SJCRH30 (cell line): ENCODE measurements at regions not wholly inside any gene's neighbourhood (a gene's known extent, or its start where the extent isn't known, plus 50 kb on each side); places are given as distances from the start of the nearest gene placed in this dataset.
"Not testable (repeated sequence)": the region's sequence is repeated elsewhere in the genome, so short reads cannot be mapped to it uniquely, and the experiment has no call there.

Experiments
- DNase-seq, 2 experiments: peaks; one replicate each; pipeline ENCODE4 v3.0.0-alpha.2; 2015 to 2020
- H3K27ac ChIP-seq: fragments of 250-450 bp; sonication (Bioruptor Pico); 2 replicates; pipeline ENCODE4 v1.5.1; 2020; ENCODE audit warnings: mild to moderate bottlenecking, moderate library complexity
- H3K27me3 ChIP-seq: fragments of 250-450 bp; sonication (Bioruptor Pico); 2 replicates; pipeline ENCODE4 v1.5.1; 2020; ENCODE audit warnings: mild to moderate bottlenecking, moderate library complexity
- H3K36me3 ChIP-seq: fragments of 250-450 bp; sonication (Bioruptor Pico); 2 replicates; pipeline ENCODE4 v1.5.1; 2020; ENCODE audit warnings: mild to moderate bottlenecking, moderate library complexity
- H3K4me1 ChIP-seq: fragments of 250-450 bp; sonication (Bioruptor Pico); 2 replicates; pipeline ENCODE4 v1.5.1; 2020; ENCODE audit warnings: mild to moderate bottlenecking, moderate library complexity
- H3K4me3 ChIP-seq: fragments of 250-450 bp; sonication (Bioruptor Pico); 2 replicates; pipeline ENCODE4 v1.5.1; 2020; ENCODE audit warnings: mild to moderate bottlenecking, moderate library complexity
- H3K9me3 ChIP-seq: fragments of 250-450 bp; sonication (Bioruptor Pico); replicated peaks from 2 replicates; pipeline ENCODE4 v1.5.1; 2020; ENCODE audit warnings: mild to moderate bottlenecking, moderate library complexity

DNA sequence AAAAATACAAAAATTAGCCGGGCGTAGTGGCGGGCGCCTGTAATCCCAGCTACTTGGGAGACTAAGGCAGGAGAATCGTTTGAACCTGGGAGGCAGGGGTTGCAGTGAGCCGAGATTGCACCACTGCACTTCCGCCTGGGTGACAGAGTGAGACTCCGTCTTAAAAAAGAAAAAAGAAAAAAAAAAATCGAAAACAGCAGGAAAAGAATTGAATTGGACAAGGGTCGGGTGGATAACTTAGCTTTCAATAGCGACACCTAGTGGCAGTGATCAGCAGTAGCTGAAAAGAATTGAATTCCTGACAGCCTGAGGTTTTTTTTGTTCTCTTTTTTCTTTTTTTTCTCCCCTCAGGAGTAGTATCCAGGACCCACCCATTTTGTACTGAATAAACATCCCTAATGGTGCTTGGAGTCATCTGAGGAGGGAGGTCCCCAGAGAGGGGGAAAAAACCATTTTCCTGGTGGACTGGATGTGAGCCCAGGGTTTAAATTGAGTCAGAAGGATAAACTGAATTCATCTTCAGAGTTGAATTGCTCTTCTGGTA, 55.1 kb downstream of the CYCS start:
- Histone ChIP-seq H3K9me3 (no peaks in the 10 kb centered on the region), H3K36me3 (no peaks in the 10 kb centered on the region), H3K4me1 (peaks cover 13% of the 10 kb centered on the region), H3K4me3 (peak overlapping the region; percentile 53), H3K27ac (no peak overlapping the region), H3K27me3 (no peaks in the 10 kb centered on the region)
- peak; percentile 70 to 89 for DNase-seq

GRCh38 chr7:25068502-25069213, 56.4 kb downstream of the CYCS start:
- no peak overlapping the region for H3K27ac ChIP-seq
- no peaks in the 10 kb centered on the region for H3K36me3 ChIP-seq
- peak in 1 of 2 experiments; percentile 20 for DNase-seq
- H3K4me1 ChIP-seq: peaks cover 13% of the 10 kb centered on the region
- no peaks in the 10 kb centered on the region for H3K27me3 ChIP-seq
- no peaks in the 10 kb centered on the region for H3K9me3 ChIP-seq
- no peak overlapping the region for H3K4me3 ChIP-seq

DNA sequence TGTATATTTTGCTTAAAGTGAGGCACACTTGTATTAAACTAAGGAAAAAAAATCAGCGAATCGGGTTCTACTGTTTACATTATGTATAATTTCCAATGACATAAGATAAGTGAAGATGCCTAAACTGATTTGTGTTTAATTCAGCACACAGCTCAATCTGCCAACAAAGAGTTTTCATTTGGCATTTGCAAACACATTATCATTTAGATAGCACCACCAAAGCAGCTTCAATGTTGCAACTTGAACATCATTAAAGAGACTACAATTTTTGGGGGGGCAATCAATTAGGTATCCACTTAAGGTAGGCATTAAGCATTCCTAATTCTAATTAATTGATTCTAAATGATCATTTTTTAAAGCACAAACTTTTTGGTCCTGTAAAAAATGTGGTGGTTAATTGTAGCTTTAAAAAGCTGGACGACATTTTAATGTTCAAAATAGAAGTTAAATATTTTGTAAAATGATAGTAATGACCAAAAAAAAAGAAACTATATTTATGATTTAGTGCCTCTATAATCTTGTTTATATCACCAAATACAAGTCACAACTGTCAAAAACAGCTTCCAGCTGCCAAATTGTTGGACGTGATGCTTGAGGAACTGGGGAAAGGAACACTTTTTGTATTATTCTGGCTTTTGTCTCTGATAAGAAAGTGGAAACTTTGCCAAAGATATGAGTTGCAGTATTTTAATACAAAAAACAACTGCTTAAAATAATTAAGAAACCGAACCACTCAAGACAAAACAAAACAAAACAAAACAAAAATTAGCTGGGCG, 57.1 kb downstream of the CYCS start:
- no peaks in the 10 kb centered on the region for H3K27me3 ChIP-seq
- H3K27ac ChIP-seq: no peak overlapping the region
- DNase-seq: no peak
- no peak overlapping the region for H3K4me3 ChIP-seq
- H3K9me3 ChIP-seq: no peaks in the 10 kb centered on the region
- no peaks in the 10 kb centered on the region for H3K36me3 ChIP-seq
- peaks cover 13% of the 10 kb centered on the region for H3K4me1 ChIP-seq

- Histone ChIP-seq H3K4me3 (no peak overlapping the region), H3K27ac (no peak overlapping the region), H3K27me3 (no peaks in the 10 kb centered on the region), H3K9me3 (no peaks in the 10 kb centered on the region), H3K36me3 (no peaks in the 10 kb centered on the region), H3K4me1 (peaks cover 13% of the 10 kb centered on the region)
- DNase-seq: no peak
These were observed 58.8 kb downstream of the CYCS start for GRCh38 chr7:25066253-25066652.

- DNase-seq: no peak
- no peaks in the 10 kb centered on the region for H3K36me3 ChIP-seq
- no peaks in the 10 kb centered on the region for H3K27me3 ChIP-seq
- H3K27ac ChIP-seq: no peak overlapping the region
- no peak overlapping the region for H3K4me3 ChIP-seq
- no peaks in the 10 kb centered on the region for H3K4me1 ChIP-seq
- no peaks in the 10 kb centered on the region for H3K9me3 ChIP-seq
These were observed 62.7 kb downstream of the CYCS start for GRCh38 chr7:25062380-25062779.

DNA sequence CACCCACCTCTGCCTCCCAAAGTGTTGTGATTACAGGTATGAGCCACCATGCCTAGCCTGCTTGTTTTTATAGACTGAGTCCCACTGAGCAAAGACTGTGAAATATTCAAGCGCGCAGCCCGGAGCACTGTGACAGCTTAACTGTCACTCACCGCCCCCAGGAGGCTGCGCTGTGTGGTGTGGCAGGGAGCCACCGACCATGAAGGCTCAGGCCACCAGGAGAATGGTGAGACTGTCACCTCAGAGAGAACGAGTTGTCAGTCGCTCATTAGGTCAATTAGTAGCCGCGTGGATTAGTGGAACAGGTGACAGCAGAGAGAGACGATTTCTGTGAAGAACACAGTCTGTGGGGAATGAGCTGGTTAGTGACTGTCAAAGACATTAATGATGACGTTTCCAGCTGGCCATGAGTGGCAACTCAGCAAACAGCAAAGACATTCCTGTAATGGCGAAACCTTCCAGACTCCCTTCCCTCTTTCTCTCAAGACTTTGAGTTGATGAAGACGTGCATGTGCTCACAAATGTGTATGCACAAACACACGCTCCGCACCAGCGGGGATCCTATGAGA, 64.5 kb downstream of the CYCS start:
- Histone ChIP-seq H3K27ac (no peak overlapping the region), H3K36me3 (no peaks in the 10 kb centered on the region), H3K9me3 (no peaks in the 10 kb centered on the region; the same call in 1 of the 2 replicates), H3K4me3 (no peak overlapping the region), H3K4me1 (no peaks in the 10 kb centered on the region), H3K27me3 (no peaks in the 10 kb centered on the region)
- DNase-seq: no peak

DNA sequence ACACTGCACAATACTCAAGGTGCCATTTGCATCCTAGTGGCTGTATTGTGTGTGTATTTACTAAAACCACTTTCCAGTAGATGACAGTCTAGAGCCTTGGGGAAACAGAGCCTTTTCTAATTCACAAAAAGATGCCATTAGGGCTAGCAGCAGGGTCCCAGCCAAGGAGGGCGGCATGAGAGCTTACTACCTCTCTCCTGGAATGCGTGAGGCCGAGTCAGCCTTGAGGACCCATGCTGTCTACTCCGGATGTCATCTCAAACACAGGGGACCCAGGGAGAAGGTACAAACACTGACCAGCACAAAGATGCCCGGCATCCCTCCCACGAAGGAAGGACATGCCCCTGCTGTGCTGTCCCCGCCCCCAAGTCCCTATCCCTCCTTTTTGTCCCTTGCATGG, 65.5 kb downstream of the CYCS start:
- H3K9me3 ChIP-seq: no peaks in the 10 kb centered on the region; the same call in 1 of the 2 replicates
- no peak overlapping the region for H3K27ac ChIP-seq
- DNase-seq: no peak
- H3K27me3 ChIP-seq: no peaks in the 10 kb centered on the region
- no peaks in the 10 kb centered on the region for H3K36me3 ChIP-seq
- no peaks in the 10 kb centered on the region for H3K4me1 ChIP-seq
- no peak overlapping the region for H3K4me3 ChIP-seq

DNA sequence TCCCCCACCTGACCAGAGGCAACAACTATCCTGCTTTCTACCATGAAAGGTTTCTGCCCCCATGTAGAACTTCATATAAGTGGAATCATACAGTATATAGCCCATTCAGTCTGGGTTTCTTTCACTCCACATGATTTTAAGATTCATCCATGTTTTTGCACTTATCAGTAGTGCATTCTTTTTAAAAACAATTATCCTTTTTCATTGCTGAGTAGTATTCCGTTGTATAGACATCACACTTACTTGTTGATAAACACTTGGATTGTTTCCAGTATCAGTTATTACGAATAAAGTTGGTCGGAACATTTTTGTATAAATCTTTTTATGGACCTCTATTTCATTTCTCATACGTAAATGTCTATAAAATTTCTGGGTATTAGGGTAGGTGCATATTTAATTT, 68.7 kb downstream of the CYCS start:
- Histone ChIP-seq H3K4me1 (no peaks in the 10 kb centered on the region), H3K27ac (no peak overlapping the region), H3K36me3 (no peaks in the 10 kb centered on the region), H3K9me3 (no peaks in the 10 kb centered on the region; the same call in 1 of the 2 replicates), H3K4me3 (no peak overlapping the region), H3K27me3 (no peaks in the 10 kb centered on the region)
- DNase-seq: no peak

DNA sequence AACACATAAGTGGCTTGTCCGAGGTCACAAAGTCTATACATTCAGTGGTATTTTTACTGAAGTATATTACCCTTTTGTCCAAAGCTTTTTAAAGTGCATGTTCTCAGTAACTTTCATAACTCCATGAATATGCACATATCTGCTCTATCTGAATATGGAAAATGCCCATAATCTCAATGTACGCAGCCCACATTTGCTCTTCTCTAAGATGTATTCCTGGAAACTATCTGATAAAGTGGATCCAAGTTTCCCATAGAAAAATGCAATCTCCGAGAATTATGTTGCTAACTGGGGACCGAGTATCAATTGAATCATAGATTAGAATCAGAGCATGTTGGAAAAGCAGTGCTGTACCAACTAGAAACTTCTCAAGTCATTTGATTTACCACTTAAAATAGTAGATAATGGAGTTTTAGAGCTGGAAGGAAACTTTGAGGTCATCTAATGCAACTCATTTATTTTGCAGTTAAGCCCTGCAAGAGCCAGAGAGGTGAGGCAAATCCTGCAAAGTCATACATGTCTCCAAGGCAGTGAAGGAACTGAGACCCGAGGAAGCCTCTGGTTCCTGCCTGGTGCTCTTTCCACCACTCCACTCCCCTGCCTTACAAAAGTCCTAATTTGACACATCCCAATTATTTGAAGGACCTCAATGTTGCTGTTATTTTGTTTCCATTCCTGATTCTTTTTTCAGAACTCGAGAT, 69.4 kb downstream of the CYCS start:
- no peak for DNase-seq

DNA sequence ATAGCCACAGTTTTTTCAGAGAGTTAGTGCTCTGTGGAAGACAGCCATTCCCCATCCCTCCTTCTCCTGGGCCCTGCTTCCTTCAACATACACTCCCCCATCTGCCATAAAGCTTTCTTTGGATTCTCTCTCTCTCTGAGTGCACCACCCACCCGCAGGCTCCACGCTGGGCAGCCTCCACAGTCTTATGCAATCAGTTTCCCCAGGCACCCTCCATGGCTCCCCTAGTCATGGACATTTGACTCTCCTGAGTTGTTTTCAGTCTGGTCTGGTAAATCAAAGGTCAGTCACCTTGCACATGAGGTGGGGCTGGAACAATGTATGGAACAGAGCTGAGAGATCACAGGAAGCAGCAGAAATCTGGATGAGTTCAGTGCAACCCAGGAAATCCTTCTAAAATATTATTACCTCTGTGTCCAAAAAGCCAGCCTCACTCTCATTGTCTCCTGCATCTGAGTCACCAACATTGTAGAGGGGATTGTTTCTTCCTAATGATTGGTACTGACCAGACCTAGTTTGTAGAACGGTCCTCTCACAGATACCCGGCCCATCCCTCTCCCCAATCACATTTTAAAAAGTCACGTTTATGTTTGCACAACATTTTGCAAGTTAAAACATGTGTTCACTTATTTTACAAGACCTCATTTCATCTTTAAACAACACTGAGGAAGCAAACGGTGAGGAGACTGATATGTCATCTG, 70.1 kb downstream of the CYCS start:
- Histone ChIP-seq H3K27me3 (no peaks in the 10 kb centered on the region), H3K4me1 (no peaks in the 10 kb centered on the region), H3K4me3 (no peak overlapping the region), H3K36me3 (no peaks in the 10 kb centered on the region), H3K9me3 (peaks cover 4% of the 10 kb centered on the region), H3K27ac (no peak overlapping the region)
- DNase-seq: no peak

More for the DNA sequence above, 69.4 kb downstream of the CYCS start:
- Histone ChIP-seq H3K36me3 (no peaks in the 10 kb centered on the region), H3K27me3 (no peaks in the 10 kb centered on the region), H3K4me1 (no peaks in the 10 kb centered on the region), H3K9me3 (peaks cover 1% of the 10 kb centered on the region), H3K4me3 (no peak overlapping the region), H3K27ac (no peak overlapping the region)

DNA sequence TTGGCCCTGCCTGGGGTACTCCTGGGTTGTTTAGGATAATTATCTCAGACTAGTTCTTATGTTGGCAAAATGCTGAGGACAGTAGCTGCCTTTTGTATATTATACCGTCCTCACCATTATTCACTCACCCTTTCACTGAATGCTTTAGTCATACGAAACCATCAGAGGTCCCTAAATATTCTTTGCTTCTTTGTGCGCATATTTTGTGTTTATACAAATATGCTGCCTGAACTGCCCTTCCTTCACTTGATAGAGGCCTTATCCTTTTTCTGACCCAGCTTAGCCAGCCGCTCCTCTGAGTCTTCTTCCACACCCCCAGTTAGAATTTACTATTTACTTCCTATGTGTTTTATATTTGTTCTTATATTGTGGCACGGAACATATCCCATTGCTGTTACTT, 70.2 kb upstream of the OSBPL3 start:
- Histone ChIP-seq H3K27me3 (no peaks in the 10 kb centered on the region), H3K9me3 (peaks cover 4% of the 10 kb centered on the region; the same call in 1 of the 2 replicates), H3K4me3 (no peak overlapping the region), H3K27ac (no peak overlapping the region), H3K4me1 (no peaks in the 10 kb centered on the region), H3K36me3 (no peaks in the 10 kb centered on the region)
- DNase-seq: no peak

GRCh38 chr7:25048444-25048834, 68.5 kb upstream of the OSBPL3 start:
- Histone ChIP-seq H3K4me3 (no peak overlapping the region), H3K27me3 (no peaks in the 10 kb centered on the region), H3K9me3 (peaks cover 4% of the 10 kb centered on the region; the same call in 1 of the 2 replicates), H3K36me3 (no peaks in the 10 kb centered on the region), H3K27ac (no peak overlapping the region), H3K4me1 (no peaks in the 10 kb centered on the region)
- no peak for DNase-seq

DNA sequence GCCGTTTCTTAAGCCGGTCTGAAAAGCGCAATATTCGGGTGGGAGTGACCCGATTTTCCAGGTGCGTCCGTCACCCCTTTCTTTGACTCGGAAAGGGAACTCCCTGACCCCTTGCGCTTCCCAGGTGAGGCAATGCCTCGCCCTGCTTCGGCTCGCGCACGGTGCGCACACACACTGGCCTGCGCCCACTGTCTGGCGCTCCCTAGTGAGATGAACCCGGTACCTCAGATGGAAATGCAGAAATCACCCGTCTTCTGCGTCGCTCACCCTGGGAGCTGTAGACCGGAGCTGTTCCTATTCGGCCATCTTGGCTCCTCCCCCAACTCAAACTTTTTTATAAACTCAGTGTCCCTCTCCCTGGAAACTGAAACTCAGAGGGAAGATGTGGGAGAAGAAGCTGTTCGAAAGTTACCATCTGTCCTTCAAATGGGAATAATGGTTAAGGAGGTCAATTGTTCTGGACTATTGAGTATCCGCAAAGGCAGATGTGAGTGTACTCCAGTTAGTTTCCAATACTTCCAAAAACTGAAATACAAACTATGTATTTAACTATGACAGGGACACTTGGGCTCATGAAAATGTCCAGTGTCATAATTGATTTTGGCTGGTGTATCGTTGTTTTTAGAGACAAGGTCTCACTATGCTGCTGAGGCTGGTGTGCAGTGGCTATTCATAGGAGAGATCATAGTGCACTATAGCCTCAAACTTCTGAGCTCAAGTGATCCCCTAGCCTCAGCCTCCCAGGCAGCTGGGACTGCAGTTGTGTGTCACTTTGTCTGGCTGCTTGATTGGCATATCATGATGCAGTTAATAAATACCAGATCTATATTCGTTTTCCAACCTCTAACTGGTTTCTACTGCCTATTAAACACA, 67.8 kb upstream of the OSBPL3 start:
- not testable (repeated sequence) for H3K4me1 ChIP-seq, H3K9me3 ChIP-seq, H3K4me3 ChIP-seq, DNase-seq, H3K27me3 ChIP-seq, H3K27ac ChIP-seq, H3K36me3 ChIP-seq
